Astrocyte of the cerebellum (primary cell): ENCODE measurements at regions not wholly inside any gene's neighbourhood (a gene's known extent, or its start where the extent isn't known, plus 50 kb on each side); places are given as distances from the start of the nearest gene placed in this dataset.

ENCODE experiments used
- DNase-seq: peaks from one replicate; pipeline ENCODE4 v3.0.0-alpha.2; 2011; ENCODE audit warnings: low read depth
- H3K4me3 ChIP-seq: 2 replicates; pipeline ENCODE4 v1.5.1; 2011; ENCODE audit warnings: mild to moderate bottlenecking, low read depth, low read length, moderate library complexity
- CTCF ChIP-seq: IDR thresholded peaks from 2 replicates; pipeline ENCODE4 v1.5.1; 2012; ENCODE audit warnings: low read length, low read depth, moderate library complexity, mild to moderate bottlenecking; ENCODE audit errors: missing control alignments
- in situ Hi-C: cut with HindIII; loops from 2 replicates; pipeline ENCODE4 v1.10.0; 2017; ENCODE audit warnings: low sequenced_read_pairs

- in situ Hi-C loops = no loop called here
- DNase-seq = no peak
- H3K4me3 ChIP-seq = no peak overlapping the region
- no peak for TF ChIP-seq CTCF
These were observed 567.2 kb downstream of the CDH26 start for GRCh38 chr20:60525397-60525796.

- H3K4me3 ChIP-seq = no peak overlapping the region
- no peak for TF ChIP-seq CTCF
- no peak for DNase-seq
- in situ Hi-C loops = no loop called here
These were observed 569.4 kb downstream of the CDH26 start for GRCh38 chr20:60527656-60528055.

- no peak overlapping the region for H3K4me3 ChIP-seq
- no peak for TF ChIP-seq CTCF
- no peak for DNase-seq
- in situ Hi-C loops = no loop called here
These were observed 569.9 kb downstream of the CDH26 start for GRCh38 chr20:60528141-60528540.

- no peak for DNase-seq
- TF ChIP-seq CTCF = no peak
- H3K4me3 ChIP-seq = no peak overlapping the region
- in situ Hi-C loops = no loop called here
These were observed 570.9 kb downstream of the CDH26 start for GRCh38 chr20:60529149-60529548.

- no peak overlapping the region for H3K4me3 ChIP-seq
- no peak for TF ChIP-seq CTCF
- in situ Hi-C loops = no loop called here
- DNase-seq = no peak
These were observed 577.0 kb downstream of the CDH26 start for GRCh38 chr20:60535211-60535610.

GRCh38 chr20:60540591-60540990 is 582.4 kb downstream of the CDH26 start:
- DNase-seq = no peak
- TF ChIP-seq CTCF = no peak
- H3K4me3 ChIP-seq = no peak overlapping the region
- in situ Hi-C loops = no loop called here

GRCh38 chr20:60541991-60542390 is 583.8 kb downstream of the CDH26 start:
- in situ Hi-C loops = no loop called here
- TF ChIP-seq CTCF = no peak
- no peak overlapping the region for H3K4me3 ChIP-seq
- no peak for DNase-seq
